SK-N-SH treated with all-trans-retinoic acid at 6 μM for 48 hours (cell line): ENCODE measurements at regions not wholly inside any gene's neighbourhood (a gene's known extent, or its start where the extent isn't known, plus 50 kb on each side); places are given as distances from the start of the nearest gene placed in this dataset.

Source experiments
- ATAC-seq: fragments of 200-7000 bp; cut with Tn5 transposase; 3 replicates; pipeline ENCODE4 v1.9.1; 2020; ENCODE audit warnings: mild to moderate bottlenecking, moderate library complexity
- BACH2 ChIP-seq: fragments of 250-450 bp; sonication (Bioruptor Pico); IDR thresholded peaks from 2 replicates; pipeline ENCODE4 v1.9.0; 2021; ENCODE audit warnings: mild to moderate bottlenecking, borderline replicate concordance
- CREB5 ChIP-seq: fragments of 250-450 bp; sonication (Bioruptor Pico); IDR thresholded peaks from 2 replicates; pipeline ENCODE4 v1.5.1; 2020; ENCODE audit warnings: low read depth, mild to moderate bottlenecking, moderate library complexity
- CSDC2 ChIP-seq: fragments of 250-450 bp; sonication (Bioruptor Pico); IDR thresholded peaks from 2 replicates; pipeline ENCODE4 v1.5.0; 2020; ENCODE audit warnings: mild to moderate bottlenecking, moderate library complexity
- CSRNP3 ChIP-seq: fragments of 250-450 bp; sonication (Bioruptor Pico); IDR thresholded peaks from 2 replicates; pipeline ENCODE4 v1.5.1; 2021; ENCODE audit warnings: mild to moderate bottlenecking, moderate library complexity
- ESRRG ChIP-seq: fragments of 250-450 bp; sonication (Bioruptor Pico); IDR thresholded peaks from 2 replicates; pipeline ENCODE4 v1.6.1; 2021; ENCODE audit warnings: mild to moderate bottlenecking
- GLIS3 ChIP-seq: fragments of 250-450 bp; sonication (Bioruptor Pico); IDR thresholded peaks from 2 replicates; pipeline ENCODE4 v1.5.0; 2020; ENCODE audit warnings: mild to moderate bottlenecking, moderate library complexity
- ISL1 ChIP-seq: fragments of 250-450 bp; sonication (Bioruptor Pico); IDR thresholded peaks from 2 replicates; pipeline ENCODE4 v2.1.2; 2022; ENCODE audit warnings: mild to moderate bottlenecking, moderate library complexity
- PATZ1 ChIP-seq: fragments of 250-450 bp; sonication (Bioruptor Pico); IDR thresholded peaks from 2 replicates; pipeline ENCODE4 v1.8.0; 2020; ENCODE audit warnings: mild to moderate bottlenecking, moderate library complexity, borderline replicate concordance
- PPARA ChIP-seq: fragments of 250-450 bp; sonication (Bioruptor Pico); IDR thresholded peaks from 2 replicates; pipeline ENCODE4 v1.5.0; 2020; ENCODE audit warnings: mild to moderate bottlenecking, borderline replicate concordance
- RARB ChIP-seq: fragments of 250-450 bp; sonication (Bioruptor Pico); IDR thresholded peaks from 2 replicates; pipeline ENCODE4 v1.8.0; 2021; ENCODE audit warnings: mild to moderate bottlenecking, moderate library complexity
- SNAI2 ChIP-seq: fragments of 250-450 bp; sonication (Bioruptor Pico); IDR thresholded peaks from 2 replicates; pipeline ENCODE4 v1.5.0; 2020; ENCODE audit warnings: mild to moderate bottlenecking, moderate library complexity
- TOX ChIP-seq: fragments of 250-450 bp; sonication (Bioruptor Pico); IDR thresholded peaks from 2 replicates; pipeline ENCODE4 v1.8.0; 2021; ENCODE audit warnings: mild to moderate bottlenecking, moderate library complexity, borderline replicate concordance
- TSHZ2 ChIP-seq: fragments of 250-450 bp; sonication (Bioruptor Pico); IDR thresholded peaks from 2 replicates; pipeline ENCODE4 v1.5.0; 2020; ENCODE audit warnings: mild to moderate bottlenecking, moderate library complexity
- ZFP3 ChIP-seq: fragments of 250-450 bp; sonication (Bioruptor Pico); IDR thresholded peaks from 2 replicates; pipeline ENCODE4 v1.5.0; 2020; ENCODE audit warnings: mild to moderate bottlenecking, moderate library complexity
- ZFP30 ChIP-seq: fragments of 450-650 bp; formaldehyde crosslinking; IDR thresholded peaks from 2 replicates; pipeline ENCODE4 v1.5.0; 2022; ENCODE audit warnings: mild to moderate bottlenecking, moderate library complexity
- ZNF565 ChIP-seq: fragments of 450-650 bp; formaldehyde crosslinking; conservative IDR thresholded peaks from 2 replicates; pipeline ENCODE4 v1.5.0; 2020; ENCODE audit warnings: low read depth, mild to moderate bottlenecking, moderate library complexity
- ZNF70 ChIP-seq: fragments of 450-650 bp; formaldehyde crosslinking; IDR thresholded peaks from 2 replicates; pipeline ENCODE4 v1.5.0; 2020; ENCODE audit warnings: mild to moderate bottlenecking, moderate library complexity

- no peak for ATAC-seq
- TF ChIP-seq GLIS3 (CRISPR knock-in tag): no peak
- no peak for TF ChIP-seq CREB5 (CRISPR knock-in tag)
- TF ChIP-seq ESRRG (CRISPR knock-in tag): no peak
- no peak for TF ChIP-seq ISL1 (CRISPR knock-in tag)
- no peak for TF ChIP-seq BACH2 (CRISPR knock-in tag)
These were observed 215.8 kb downstream of the SPTSSA start for GRCh38 chr14:34246206-34246605.

GRCh38 chr14:34243401-34243800 is 218.6 kb downstream of the SPTSSA start:
- TF ChIP-seq CSRNP3 (CRISPR knock-in tag) (no peak), ZFP3 (no peak), ISL1 (CRISPR knock-in tag) (no peak), TOX (CRISPR knock-in tag) (no peak), ZFP30 (CRISPR knock-in tag) (no peak), ZNF565 (CRISPR knock-in tag) (no peak), ZNF70 (CRISPR knock-in tag) (no peak), RARB (no peak), PATZ1 (no peak), SNAI2 (CRISPR knock-in tag) (no peak), CREB5 (CRISPR knock-in tag) (no peak), CSDC2 (CRISPR knock-in tag) (no peak), ESRRG (CRISPR knock-in tag) (no peak), PPARA (CRISPR knock-in tag) (no peak)
- TF ChIP-seq, all 23 proteins: peak for 0
- no peak for ATAC-seq

- no peak for TF ChIP-seq CSRNP3 (CRISPR knock-in tag)
- TF ChIP-seq, all 23 proteins: peak for 0
- ATAC-seq: no peak
These were observed 219.0 kb downstream of the SPTSSA start for GRCh38 chr14:34243001-34243400.

- TF ChIP-seq TSHZ2: no peak
- no peak for TF ChIP-seq ZFP30 (CRISPR knock-in tag)
- no peak for TF ChIP-seq ZNF565 (CRISPR knock-in tag)
- no peak for TF ChIP-seq GLIS3 (CRISPR knock-in tag)
- no peak for TF ChIP-seq ISL1 (CRISPR knock-in tag)
- no peak for TF ChIP-seq CSDC2 (CRISPR knock-in tag)
- no peak for TF ChIP-seq ZFP3
- no peak for ATAC-seq
These were observed 220.8 kb downstream of the SPTSSA start for GRCh38 chr14:34241185-34241711.
